GM10248 (cell line): ENCODE measurements at regions not wholly inside any gene's neighbourhood (a gene's known extent, or its start where the extent isn't known, plus 50 kb on each side); places are given as distances from the start of the nearest gene placed in this dataset.

Experiments
- CTCF ChIA-PET: fragments of 300-600 bp; sonication (Branson Sonifier 250); formaldehyde crosslinking; extraction: SDS; loops from one replicate; lab custom pipeline; 2021; ENCODE audit warnings: antibody characterized with exemption; lab: Yijun Ruan, JAX
- POLR2A ChIA-PET: fragments of 350-650 bp; sonication (Branson Sonifier 250); formaldehyde crosslinking; extraction: SDS; loops from one replicate; lab custom pipeline; 2020; ENCODE audit warnings: antibody characterized with exemption; lab: Yijun Ruan, JAX
- DNase-seq: peaks from one replicate; pipeline ENCODE4 v3.0.0; 2012; ENCODE audit errors: extremely low spot score
- CTCF ChIP-seq: IDR thresholded peaks from 2 replicates; pipeline ENCODE4 v1.5.1; 2012; ENCODE audit warnings: mild to moderate bottlenecking, low read depth; ENCODE audit errors: extremely low read depth, missing control alignments, control extremely low read depth

GRCh38 chr4:89411539-89412309, 104.1 kb upstream of the GPRIN3 start:
- ChIA-PET CTCF (interaction anchor here (0.9 to 1.8 kb wide), 5 partner anchors 9 to 147 kb away, joined by 3 to 4 read pairs (median 3); no protein-coding TSS in a partner anchor), POLR2A (no interaction called here)
- no peak for DNase-seq
- TF ChIP-seq CTCF: no peak

- no peak for DNase-seq
- TF ChIP-seq CTCF: no peak
- CTCF ChIA-PET: interaction anchor here (1.6 to 1.8 kb wide), 2 partner anchors 11 to 12 kb away, joined by 3 to 4 read pairs; no protein-coding TSS in a partner anchor
- POLR2A ChIA-PET: no interaction called here
These were observed 103.1 kb upstream of the GPRIN3 start for GRCh38 chr4:89410687-89411086.

GRCh38 chr4:89404530-89404929, 96.9 kb upstream of the GPRIN3 start:
- DNase-seq: no peak
- ChIA-PET POLR2A (no interaction called here), CTCF (interaction anchor here (1.6 kb wide), 1 partner anchor 14 kb away, joined by 5 read pairs; no protein-coding TSS in a partner anchor)
- no peak for TF ChIP-seq CTCF

DNA sequence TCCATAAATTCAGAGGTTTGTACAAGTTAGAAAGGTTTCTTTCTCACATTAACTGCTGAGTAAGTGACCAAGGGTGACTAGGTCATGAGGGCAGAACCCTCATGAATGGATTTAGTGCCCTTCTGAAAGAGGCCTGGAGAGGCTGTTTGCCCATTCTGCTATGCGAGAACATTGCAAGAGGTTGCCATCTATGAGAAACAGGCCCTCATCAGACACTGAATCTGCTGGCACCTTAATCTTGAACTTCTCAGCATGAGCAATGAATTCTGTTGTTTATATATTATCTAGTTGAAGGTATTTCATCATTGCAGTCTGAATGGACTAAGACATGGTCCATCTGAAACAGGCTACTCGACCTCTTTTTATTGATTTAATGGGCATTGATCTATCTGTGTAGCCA, 96.2 kb upstream of the GPRIN3 start:
- ChIA-PET POLR2A (no interaction called here), CTCF (no interaction called here)
- DNase-seq: no peak
- TF ChIP-seq CTCF: no peak

- TF ChIP-seq CTCF: no peak
- ChIA-PET CTCF (no interaction called here), POLR2A (no interaction called here)
- DNase-seq: no peak
These were observed 92.9 kb upstream of the GPRIN3 start for GRCh38 chr4:89400287-89401035.

- TF ChIP-seq CTCF: no peak
These were observed 91.0 kb upstream of the GPRIN3 start for GRCh38 chr4:89398644-89399043.

More at GRCh38 chr4:89398644-89399043, 91.0 kb upstream of the GPRIN3 start:
- no peak for DNase-seq
- POLR2A ChIA-PET: no interaction called here
- CTCF ChIA-PET: interaction anchor here (0.7 to 2.0 kb wide), 6 partner anchors 10 to 220 kb away, joined by 3 to 6 read pairs (median 4); no protein-coding TSS in a partner anchor
